IPS DF 6.9 (cell line): ENCODE measurements at regions not wholly inside any gene's neighbourhood (a gene's known extent, or its start where the extent isn't known, plus 50 kb on each side); places are given as distances from the start of the nearest gene placed in this dataset.

Experiments
- DNase-seq: peaks from one replicate; pipeline ENCODE4 v3.0.0-alpha.2; 2013; ENCODE audit warnings: low read depth, low spot score
- H3K27ac ChIP-seq: one replicate; pipeline ENCODE4 v1.5.1; 2013; ENCODE audit warnings: low read length, control low read depth
- H3K27me3 ChIP-seq: 2 replicates; pipeline ENCODE4 v1.6.1; 2013; ENCODE audit warnings: mild to moderate bottlenecking, low read length; ENCODE audit not compliant: control insufficient read depth, insufficient read depth
- H3K36me3 ChIP-seq: 2 replicates; pipeline ENCODE4 v1.6.1; 2013; ENCODE audit warnings: low read length; ENCODE audit not compliant: control insufficient read depth, insufficient read depth
- H3K4me1 ChIP-seq: 2 replicates; pipeline ENCODE4 v1.6.1; 2013; ENCODE audit warnings: low read length; ENCODE audit not compliant: control insufficient read depth, insufficient read depth
- H3K4me3 ChIP-seq: 2 replicates; pipeline ENCODE4 v1.5.1; 2013; ENCODE audit warnings: mild to moderate bottlenecking, low read length
- H3K9me3 ChIP-seq: 2 replicates; pipeline ENCODE4 v1.6.1; 2013; ENCODE audit warnings: low read length, inconsistent platforms; ENCODE audit not compliant: control insufficient read depth, insufficient read depth
- WGBS: extraction: QIAGEN DNeasy Blood & Tissue Kit; methylation state at CpG from one replicate; pipeline ENCODE4 v1.1.7; 2013; ENCODE audit warnings: mixed read lengths, missing lambda C conversion rate; ENCODE audit not compliant: insufficient read length, insufficient coverage; 5-methylcytosine and 5-hydroxymethylcytosine counted together

GRCh38 chr2:64850642-64851041 lies 138.6 kb upstream of the SLC1A4 start:
- no peak for DNase-seq
- Histone ChIP-seq H3K36me3 (no peaks in the 10 kb centered on the region), H3K27me3 (no peaks in the 10 kb centered on the region), H3K4me1 (no peaks in the 10 kb centered on the region), H3K4me3 (no peak overlapping the region), H3K9me3 (no peaks in the 10 kb centered on the region), H3K27ac (no peak overlapping the region)

GRCh38 chr2:64852771-64853241 lies 136.4 kb upstream of the SLC1A4 start:
- Histone ChIP-seq H3K4me1 (peaks cover 3% of the 10 kb centered on the region; the same call in 1 of the 2 replicates), H3K4me3 (no peak overlapping the region), H3K27me3 (no peaks in the 10 kb centered on the region), H3K36me3 (no peaks in the 10 kb centered on the region), H3K27ac (no peak overlapping the region), H3K9me3 (no peaks in the 10 kb centered on the region)
- no CpG with 5 or more reads among the region's 4 CpGs for WGBS
- no peak for DNase-seq

GRCh38 chr2:64853306-64853705 lies 135.9 kb upstream of the SLC1A4 start:
- Histone ChIP-seq H3K4me3 (no peak overlapping the region), H3K4me1 (peaks cover 5% of the 10 kb centered on the region; the same call in 1 of the 2 replicates), H3K27me3 (no peaks in the 10 kb centered on the region), H3K36me3 (no peaks in the 10 kb centered on the region), H3K9me3 (no peaks in the 10 kb centered on the region), H3K27ac (no peak overlapping the region)
- WGBS, result no CpG with 5 or more reads among the region's 5 CpGs
- DNase-seq, result no peak

GRCh38 chr2:64853894-64854293 lies 135.3 kb upstream of the SLC1A4 start:
- Histone ChIP-seq H3K4me1 (peaks cover 8% of the 10 kb centered on the region), H3K36me3 (no peaks in the 10 kb centered on the region), H3K27ac (no peak overlapping the region), H3K27me3 (peaks cover 3% of the 10 kb centered on the region; the same call in 1 of the 2 replicates), H3K9me3 (no peaks in the 10 kb centered on the region), H3K4me3 (no peak overlapping the region)
- no peak for DNase-seq
- WGBS, result no CpG with 5 or more reads among the region's 1 CpG

- Histone ChIP-seq H3K9me3 (no peaks in the 10 kb centered on the region), H3K4me1 (peaks cover 8% of the 10 kb centered on the region), H3K27me3 (peaks cover 3% of the 10 kb centered on the region; the same call in 1 of the 2 replicates), H3K4me3 (no peak overlapping the region), H3K27ac (no peak overlapping the region), H3K36me3 (no peaks in the 10 kb centered on the region)
- WGBS, result no CpG with 5 or more reads among the region's 1 CpG
- DNase-seq, result no peak
Observed at GRCh38 chr2:64854773-64855237, 134.4 kb upstream of the SLC1A4 start.

GRCh38 chr2:64857581-64858471 lies 131.4 kb upstream of the SLC1A4 start:
- no peak for DNase-seq
- H3K4me1 ChIP-seq, result peaks cover 8% of the 10 kb centered on the region

GRCh38 chr2:64858541-64859311 lies 130.5 kb upstream of the SLC1A4 start:
- no peak overlapping the region for H3K27ac ChIP-seq
- no peaks in the 10 kb centered on the region for H3K36me3 ChIP-seq
- peaks cover 3% of the 10 kb centered on the region; the same call in 1 of the 2 replicates for H3K27me3 ChIP-seq
- no peak for DNase-seq
- no peaks in the 10 kb centered on the region for H3K9me3 ChIP-seq
- H3K4me3 ChIP-seq, result no peak overlapping the region
- WGBS, result no CpG with 5 or more reads among the region's 10 CpGs
- H3K4me1 ChIP-seq, result peaks cover 8% of the 10 kb centered on the region

More at GRCh38 chr2:64857581-64858471, 131.4 kb upstream of the SLC1A4 start:
- no CpG with 5 or more reads among the region's 18 CpGs for WGBS
- Histone ChIP-seq H3K9me3 (no peaks in the 10 kb centered on the region), H3K4me3 (no peak overlapping the region), H3K27ac (no peak overlapping the region), H3K36me3 (no peaks in the 10 kb centered on the region), H3K27me3 (peaks cover 3% of the 10 kb centered on the region; the same call in 1 of the 2 replicates)

GRCh38 chr2:64859312-64860212 lies 129.6 kb upstream of the SLC1A4 start:
- H3K4me1 ChIP-seq, result peaks cover 9% of the 10 kb centered on the region
- peak overlapping the region; percentile 26; the same call in 1 of the 2 replicates for H3K4me3 ChIP-seq
- H3K9me3 ChIP-seq, result no peaks in the 10 kb centered on the region
- no peaks in the 10 kb centered on the region for H3K36me3 ChIP-seq
- H3K27me3 ChIP-seq, result peaks cover 3% of the 10 kb centered on the region; the same call in 1 of the 2 replicates
- H3K27ac ChIP-seq, result no peak overlapping the region
- WGBS, result no CpG with 5 or more reads among the region's 62 CpGs
- no peak for DNase-seq

GRCh38 chr2:64860276-64860885 lies 128.8 kb upstream of the SLC1A4 start:
- H3K4me1 ChIP-seq, result peaks cover 9% of the 10 kb centered on the region
- no peak for DNase-seq
- no peak overlapping the region for H3K4me3 ChIP-seq
- no peaks in the 10 kb centered on the region for H3K9me3 ChIP-seq
- peaks cover 3% of the 10 kb centered on the region; the same call in 1 of the 2 replicates for H3K27me3 ChIP-seq
- no peak overlapping the region for H3K27ac ChIP-seq
- WGBS, result no CpG with 5 or more reads among the region's 12 CpGs
- no peaks in the 10 kb centered on the region for H3K36me3 ChIP-seq
